PC-9 (cell line): ENCODE measurements at regions not wholly inside any gene's neighbourhood (a gene's known extent, or its start where the extent isn't known, plus 50 kb on each side); places are given as distances from the start of the nearest gene placed in this dataset.

Experiments
- BruUV-seq: library from RNA; stranded (reverse); fragments of 400-500 nt; replicated peaks from 2 replicates; lab custom pipeline; 2021; lab: Mats Ljungman, UMichigan
- CTCF ChIA-PET: fragments of 300-600 bp; sonication (Branson Sonifier 250); formaldehyde crosslinking; loops from one replicate; lab custom pipeline; 2022; ENCODE audit warnings: antibody characterized with exemption; lab: Charles Lee
- POLR2A ChIA-PET: fragments of 300-600 bp; sonication (Branson Sonifier 250); formaldehyde crosslinking; loops from one replicate; lab custom pipeline; 2022; ENCODE audit warnings: antibody characterized with exemption; ENCODE audit not compliant: unreplicated experiment; lab: Charles Lee
- DNase-seq, 2 experiments: peaks; one replicate each; pipeline versions ENCODE4 v3.0.0 to v3.0.0-alpha.2; 2015 to 2022; ENCODE audit warnings: mixed read lengths in 1 of 2
- H2AFZ ChIP-seq: fragments of 200-600 bp; sonication (generic); 2 replicates; pipeline ENCODE4 v1.8.1; 2017; ENCODE audit warnings: antibody characterized with exemption
- H3F3A ChIP-seq: fragments of 200-600 bp; sonication (generic); 2 replicates; pipeline ENCODE4 v1.8.1; 2017; ENCODE audit warnings: antibody characterized with exemption, mild to moderate bottlenecking, low read depth; ENCODE audit not compliant: insufficient read depth
- H3K27ac ChIP-seq: fragments of 200-600 bp; sonication (generic); 2 replicates; pipeline ENCODE4 v1.6.1; 2016; ENCODE audit warnings: mixed run types
- H3K27me3 ChIP-seq: fragments of 200-600 bp; sonication (generic); 2 replicates; pipeline ENCODE4 v1.6.1; 2016; ENCODE audit warnings: low read depth, mixed run types; ENCODE audit not compliant: insufficient read depth
- H3K36me3 ChIP-seq: fragments of 200-600 bp; sonication (generic); 2 replicates; pipeline ENCODE4 v1.6.1; 2016; ENCODE audit warnings: low read depth, mixed run types
- H3K4me1 ChIP-seq: fragments of 200-600 bp; sonication (generic); replicated peaks from 2 replicates; pipeline ENCODE4 v1.6.1; 2016; ENCODE audit warnings: mixed run types; ENCODE audit not compliant: insufficient read depth
- H3K4me2 ChIP-seq: fragments of 200-600 bp; sonication (generic); 2 replicates; pipeline ENCODE4 v1.6.1; 2017; ENCODE audit warnings: mixed run types
- H3K4me3 ChIP-seq: fragments of 200-600 bp; sonication (generic); 2 replicates; pipeline ENCODE4 v1.6.1; 2016; ENCODE audit warnings: mixed run types
- H3K79me2 ChIP-seq: fragments of 200-600 bp; sonication (generic); 2 replicates; pipeline ENCODE4 v1.6.1; 2017; ENCODE audit warnings: low read depth, mixed run types
- H3K9me2 ChIP-seq: fragments of 200-600 bp; sonication (generic); 2 replicates; pipeline ENCODE4 v1.8.1; 2017; ENCODE audit warnings: mild to moderate bottlenecking; ENCODE audit not compliant: insufficient read depth
- H3K9me3 ChIP-seq: fragments of 200-600 bp; sonication (generic); 2 replicates; pipeline ENCODE4 v1.8.1; 2016; ENCODE audit warnings: low read depth; ENCODE audit not compliant: insufficient read depth
- H4K20me1 ChIP-seq: fragments of 200-600 bp; sonication (generic); 2 replicates; pipeline ENCODE4 v1.8.1; 2017; ENCODE audit not compliant: insufficient read depth
- CTCF ChIP-seq: fragments of 200-600 bp; sonication (generic); conservative IDR thresholded peaks from 2 replicates; pipeline ENCODE4 v1.6.1; 2017; ENCODE audit warnings: mixed run types, antibody characterized with exemption, mild to moderate bottlenecking, moderate library complexity
- EZH2 ChIP-seq: fragments of 200-600 bp; sonication (generic); IDR thresholded peaks from 2 replicates; pipeline ENCODE4 v1.8.0; 2017; ENCODE audit warnings: antibody characterized with exemption, low read depth
- intact Hi-C: fragments of 100-400 bp; cut with micrococcal nuclease; formaldehyde crosslinking; loops from one replicate; pipeline ENCODE4 v1.10.0; 2022; ENCODE audit not compliant: unreplicated experiment

GRCh38 chr2:175463169-175463568 lies 281.7 kb upstream of the ATP5MC3 start:
- no peak overlapping the region for H2AFZ ChIP-seq
- no peaks in the 10 kb centered on the region for H3K79me2 ChIP-seq
- intact Hi-C loops = no loop called here
- H3F3A ChIP-seq = no peaks in the 10 kb centered on the region
- no peak for DNase-seq
- H4K20me1 ChIP-seq = no peaks in the 10 kb centered on the region
- no peaks in the 10 kb centered on the region for H3K4me1 ChIP-seq
- no peak overlapping the region for H3K27ac ChIP-seq
- H3K4me3 ChIP-seq = no peak overlapping the region
- H3K4me2 ChIP-seq = no peak overlapping the region
- TF ChIP-seq EZH2 (no peak), CTCF (no peak)
- peaks cover 27% of the 10 kb centered on the region; the same call in 1 of the 2 replicates for H3K27me3 ChIP-seq
- POLR2A ChIA-PET = no interaction called here
- H3K9me2 ChIP-seq = no peaks in the 10 kb centered on the region
- CTCF ChIA-PET = no interaction called here
- no TSS peak for BruUV-seq
- no peaks in the 10 kb centered on the region; the same call in 1 of the 2 replicates for H3K9me3 ChIP-seq
- no peaks in the 10 kb centered on the region for H3K36me3 ChIP-seq

DNA sequence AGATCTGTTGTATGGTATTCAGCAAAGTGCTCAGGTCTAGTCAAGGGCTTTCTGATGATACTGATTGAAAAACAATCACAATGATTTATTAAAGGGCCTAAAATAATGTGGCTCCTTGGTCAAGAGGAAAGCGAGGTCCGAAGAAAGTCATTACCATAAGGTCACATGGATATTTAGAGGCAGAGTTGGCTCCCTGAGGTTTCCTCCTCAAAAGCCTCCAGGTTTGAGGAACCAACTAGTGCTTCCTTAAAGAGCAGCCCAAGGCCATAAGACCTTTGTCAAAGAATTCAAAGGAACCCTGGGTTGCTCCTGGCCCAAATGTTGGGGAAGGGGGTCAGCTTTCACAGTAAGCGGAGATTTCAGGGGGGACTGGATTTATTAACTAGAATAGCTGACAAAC lies 280.7 kb upstream of the ATP5MC3 start:
- Histone ChIP-seq H4K20me1 (no peaks in the 10 kb centered on the region), H3K4me2 (no peak overlapping the region), H3K27ac (no peak overlapping the region), H2AFZ (no peak overlapping the region), H3K79me2 (no peaks in the 10 kb centered on the region), H3K36me3 (no peaks in the 10 kb centered on the region), H3K4me1 (no peaks in the 10 kb centered on the region), H3K27me3 (peaks cover 27% of the 10 kb centered on the region; the same call in 1 of the 2 replicates), H3F3A (no peaks in the 10 kb centered on the region), H3K4me3 (no peak overlapping the region), H3K9me2 (no peaks in the 10 kb centered on the region), H3K9me3 (no peaks in the 10 kb centered on the region; the same call in 1 of the 2 replicates)
- TF ChIP-seq EZH2 (no peak), CTCF (no peak)
- POLR2A ChIA-PET = no interaction called here
- BruUV-seq = no TSS peak
- no peak for DNase-seq
- intact Hi-C loops = no loop called here
- CTCF ChIA-PET = no interaction called here

DNA sequence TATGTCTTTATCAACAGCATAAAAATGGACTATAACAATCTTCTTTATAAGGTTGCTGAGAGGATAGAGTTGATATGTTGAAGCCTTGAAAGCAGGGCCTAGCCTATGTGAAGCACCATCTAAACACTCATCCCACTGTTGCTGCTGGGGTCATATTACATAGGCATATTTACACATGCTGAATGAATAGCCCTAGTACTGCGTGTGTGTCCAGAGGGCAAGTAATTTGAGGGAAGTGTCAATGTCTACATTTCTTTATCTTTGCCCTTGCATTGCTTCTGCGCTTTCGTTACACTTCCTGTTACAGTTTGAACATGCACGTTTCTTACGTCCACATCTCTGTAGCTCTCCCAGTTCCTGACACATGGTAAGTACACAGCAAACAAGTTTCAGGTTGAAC lies 280.3 kb upstream of the ATP5MC3 start:
- Histone ChIP-seq H2AFZ (no peak overlapping the region), H3K4me2 (no peak overlapping the region), H3K36me3 (no peaks in the 10 kb centered on the region), H3K9me3 (no peaks in the 10 kb centered on the region; the same call in 1 of the 2 replicates), H3K27ac (no peak overlapping the region), H3K4me3 (no peak overlapping the region), H3K4me1 (no peaks in the 10 kb centered on the region), H3K79me2 (no peaks in the 10 kb centered on the region), H4K20me1 (no peaks in the 10 kb centered on the region), H3K9me2 (no peaks in the 10 kb centered on the region), H3K27me3 (peaks cover 27% of the 10 kb centered on the region; the same call in 1 of the 2 replicates), H3F3A (no peaks in the 10 kb centered on the region)
- BruUV-seq = no TSS peak
- intact Hi-C loops = no loop called here
- ChIA-PET CTCF (no interaction called here), POLR2A (no interaction called here)
- TF ChIP-seq CTCF = no peak
- TF ChIP-seq EZH2 = no peak
- DNase-seq = no peak
